ENCODE measurements at regions not wholly inside any gene's neighbourhood (a gene's known extent, or its start where the extent isn't known, plus 50 kb on each side); places are given as distances from the start of the nearest gene placed in this dataset.

- TF ChIP-seq, protein P1, sequence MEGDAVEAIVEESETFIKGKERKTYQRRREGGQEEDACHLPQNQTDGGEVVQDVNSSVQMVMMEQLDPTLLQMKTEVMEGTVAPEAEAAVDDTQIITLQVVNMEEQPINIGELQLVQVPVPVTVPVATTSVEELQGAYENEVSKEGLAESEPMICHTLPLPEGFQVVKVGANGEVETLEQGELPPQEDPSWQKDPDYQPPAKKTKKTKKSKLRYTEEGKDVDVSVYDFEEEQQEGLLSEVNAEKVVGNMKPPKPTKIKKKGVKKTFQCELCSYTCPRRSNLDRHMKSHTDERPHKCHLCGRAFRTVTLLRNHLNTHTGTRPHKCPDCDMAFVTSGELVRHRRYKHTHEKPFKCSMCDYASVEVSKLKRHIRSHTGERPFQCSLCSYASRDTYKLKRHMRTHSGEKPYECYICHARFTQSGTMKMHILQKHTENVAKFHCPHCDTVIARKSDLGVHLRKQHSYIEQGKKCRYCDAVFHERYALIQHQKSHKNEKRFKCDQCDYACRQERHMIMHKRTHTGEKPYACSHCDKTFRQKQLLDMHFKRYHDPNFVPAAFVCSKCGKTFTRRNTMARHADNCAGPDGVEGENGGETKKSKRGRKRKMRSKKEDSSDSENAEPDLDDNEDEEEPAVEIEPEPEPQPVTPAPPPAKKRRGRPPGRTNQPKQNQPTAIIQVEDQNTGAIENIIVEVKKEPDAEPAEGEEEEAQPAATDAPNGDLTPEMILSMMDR (IDR thresholded peaks at IDR 0.05; ENCODE audit: low read length, missing control alignments): no peak
- no peak for DNase-seq (ENCODE audit: low read depth)
- no peak overlapping the region for H3K4me3 ChIP-seq (replicated peaks; ENCODE audit: low read depth, low read length)
Observed at GRCh38 chr13:73703606-73704005, 430.6 kb downstream of the KLF12 start.

- no peak for DNase-seq (ENCODE audit: low read depth)
- TF ChIP-seq, protein P1 (IDR thresholded peaks at IDR 0.05; ENCODE audit: low read length, missing control alignments): no peak
- H3K4me3 ChIP-seq (replicated peaks; ENCODE audit: low read depth, low read length): no peak overlapping the region
Observed at GRCh38 chr13:73702419-73703071, 431.7 kb downstream of the KLF12 start.

- TF ChIP-seq, protein P1 (IDR thresholded peaks at IDR 0.05; ENCODE audit: low read length, missing control alignments): no peak
- DNase-seq (ENCODE audit: low read depth): no peak
- H3K4me3 ChIP-seq (replicated peaks; ENCODE audit: low read depth, low read length): no peak overlapping the region
Observed at GRCh38 chr13:73701160-73701559, 433.0 kb downstream of the KLF12 start.

GRCh38 chr13:73698859-73699258 is 435.3 kb downstream of the KLF12 start:
- DNase-seq (ENCODE audit: low read depth): peak; percentile 16
- TF ChIP-seq, protein P1 (IDR thresholded peaks at IDR 0.05; ENCODE audit: low read length, missing control alignments): no peak
- no peak overlapping the region for H3K4me3 ChIP-seq (replicated peaks; ENCODE audit: low read depth, low read length)

- DNase-seq (ENCODE audit: low read depth): no peak
- H3K4me3 ChIP-seq (replicated peaks; ENCODE audit: low read depth, low read length): no peak overlapping the region
- TF ChIP-seq, protein P1 (IDR thresholded peaks at IDR 0.05; ENCODE audit: low read length, missing control alignments): no peak
Observed at GRCh38 chr13:73697166-73697565, 437.0 kb downstream of the KLF12 start.

GRCh38 chr13:73696713-73697112 is 437.5 kb downstream of the KLF12 start:
- DNase-seq (ENCODE audit: low read depth): no peak
- TF ChIP-seq, protein P1 (IDR thresholded peaks at IDR 0.05; ENCODE audit: low read length, missing control alignments): no peak
- H3K4me3 ChIP-seq (replicated peaks; ENCODE audit: low read depth, low read length): no peak overlapping the region

DNA sequence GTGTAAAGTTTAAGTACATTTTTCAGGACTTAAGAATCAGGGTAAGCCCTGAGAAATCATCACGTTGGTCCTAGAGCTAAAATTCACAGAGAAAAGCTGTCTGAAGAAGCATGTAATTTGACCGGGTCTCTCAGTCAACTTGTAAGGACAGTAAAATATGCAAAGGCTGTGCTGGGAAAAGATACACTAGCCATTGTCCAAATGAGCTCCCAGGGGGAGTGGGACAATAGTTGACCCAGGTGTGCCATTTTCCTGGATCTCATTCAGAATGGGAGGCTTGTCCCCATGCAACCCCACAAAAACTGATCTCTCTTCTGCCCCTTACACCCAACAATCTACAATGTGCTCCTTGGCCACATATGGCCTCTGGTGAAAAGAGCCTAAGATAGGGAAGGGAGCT is 437.9 kb downstream of the KLF12 start:
- no peak overlapping the region for H3K4me3 ChIP-seq (replicated peaks; ENCODE audit: low read depth, low read length)
- TF ChIP-seq, protein P1 (IDR thresholded peaks at IDR 0.05; ENCODE audit: low read length, missing control alignments): no peak
- DNase-seq (ENCODE audit: low read depth): no peak

Measured in fibroblast of pulmonary artery (primary cell).